Globus pallidus (tissue), 1 donor: ENCODE measurements at regions not wholly inside any gene's neighbourhood (a gene's known extent, or its start where the extent isn't known, plus 50 kb on each side); places are given as distances from the start of the nearest gene placed in this dataset.
"Not testable (repeated sequence)": the region's sequence is repeated elsewhere in the genome, so short reads cannot be mapped to it uniquely, and the experiment has no call there.

Experiments
- DNase-seq: peaks from one replicate; pipeline ENCODE4 v3.0.0-alpha.2; 2015; ENCODE audit warnings: low spot score

DNA sequence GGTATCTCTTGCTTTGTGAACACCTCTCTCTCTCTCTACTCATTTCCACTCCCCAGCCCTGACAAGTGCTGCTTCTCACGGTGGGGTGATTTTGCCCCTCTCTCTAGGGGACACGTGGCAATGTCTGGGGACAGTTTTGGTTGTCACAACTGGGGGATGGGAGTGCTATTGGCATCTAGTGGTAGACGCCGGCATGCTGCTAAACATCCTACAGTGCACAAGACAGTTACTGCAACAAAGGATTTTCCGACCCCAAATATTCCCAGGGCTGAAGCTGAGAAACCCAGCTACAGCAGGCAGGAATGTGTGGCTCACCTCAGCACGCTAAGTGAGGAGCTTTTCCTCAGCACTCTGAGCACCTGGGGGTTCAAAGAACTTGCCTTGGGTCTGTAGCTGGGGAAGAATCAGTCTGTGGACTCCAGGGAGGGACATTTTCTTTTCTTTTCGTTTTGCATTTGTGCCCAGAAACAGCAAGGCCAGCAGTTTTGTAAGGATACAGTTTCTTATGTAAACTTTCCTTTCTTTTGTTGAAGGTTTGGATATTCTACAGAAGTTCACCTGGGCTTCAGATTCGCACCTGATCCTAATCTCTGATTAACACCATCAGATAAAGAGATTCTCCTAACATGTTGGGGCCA lies 246.9 kb upstream of the ZFP64 start:
- no peak for DNase-seq

DNA sequence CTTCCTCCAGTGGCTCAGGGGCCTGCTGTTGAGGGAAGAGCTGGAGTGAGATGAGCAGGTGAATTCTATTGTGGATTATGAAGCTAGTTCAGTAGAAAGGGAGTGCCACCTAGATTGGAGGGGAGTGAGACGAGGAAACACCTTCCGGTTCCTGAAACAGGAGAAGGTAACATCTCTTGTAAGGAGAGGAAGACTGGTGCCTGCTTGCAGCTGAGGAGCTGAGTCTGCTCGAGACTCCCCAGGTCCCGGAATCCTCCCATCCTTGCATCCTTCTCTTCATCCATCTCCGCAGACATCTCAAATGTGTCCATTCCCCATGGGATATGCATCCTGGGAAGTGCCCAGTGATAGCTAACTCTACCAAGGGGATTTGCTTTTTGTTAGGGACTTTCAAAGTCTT lies 242.9 kb upstream of the ZFP64 start:
- DNase-seq, result no peak

- no peak for DNase-seq
Measured at GRCh38 chr20:52434041-52434425, 242.5 kb upstream of the ZFP64 start.

DNA sequence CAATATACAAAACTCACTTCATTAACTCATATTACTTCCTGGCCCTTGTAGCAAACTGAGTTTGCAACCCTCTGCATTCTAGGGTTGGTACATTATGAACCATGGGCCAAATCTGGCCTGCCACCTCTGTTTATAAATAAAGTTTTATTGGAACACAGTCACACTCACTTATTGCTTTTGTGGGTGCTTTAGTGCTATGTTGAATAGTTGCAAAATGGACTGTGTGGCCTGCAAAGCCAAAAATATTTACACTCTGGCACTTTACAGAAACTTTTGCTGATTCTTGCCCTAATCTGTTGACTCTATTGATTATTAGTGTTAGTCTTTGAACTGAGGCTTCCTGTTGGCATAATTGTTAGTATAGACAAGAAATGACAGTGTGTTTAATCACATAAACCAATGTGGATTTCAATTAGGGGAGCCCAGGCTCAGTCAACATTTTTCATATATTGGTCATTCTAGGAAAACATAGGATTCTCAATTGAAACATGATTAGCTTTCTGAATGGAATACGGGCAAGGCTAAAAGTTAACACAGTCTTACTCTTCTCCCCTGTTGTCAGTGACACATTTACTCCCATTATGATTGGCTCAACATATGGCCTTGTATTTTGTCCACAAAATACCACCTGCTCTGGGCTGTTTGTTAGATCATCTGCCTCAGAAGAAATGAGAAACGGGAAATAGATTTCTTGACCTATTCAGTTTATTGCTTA lies 241.9 kb upstream of the ZFP64 start:
- DNase-seq, result no peak

- DNase-seq, result no peak
Measured at GRCh38 chr20:52432740-52433139, 241.2 kb upstream of the ZFP64 start.

GRCh38 chr20:52429029-52429428 lies 237.4 kb upstream of the ZFP64 start:
- no peak for DNase-seq

GRCh38 chr20:52427960-52428359 lies 236.4 kb upstream of the ZFP64 start:
- no peak for DNase-seq

DNA sequence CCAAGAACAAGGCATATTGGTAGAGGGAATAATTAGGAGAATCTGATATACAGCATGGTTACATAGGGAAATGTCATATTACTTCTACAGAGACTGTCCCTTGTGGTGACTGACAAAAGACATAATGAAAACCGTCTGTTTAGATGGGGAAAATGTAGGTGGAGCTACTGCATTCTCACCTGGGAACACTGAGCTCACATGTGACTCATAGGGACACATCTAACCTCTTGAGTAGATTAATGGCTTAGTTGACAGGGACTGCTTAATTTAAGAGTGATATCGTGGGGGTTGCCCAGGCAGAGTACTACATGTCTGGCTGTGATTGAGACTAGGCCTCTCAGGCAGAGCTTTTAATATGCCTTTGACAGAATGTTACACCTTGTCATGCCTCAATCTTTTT lies 235.3 kb upstream of the ZFP64 start:
- no peak for DNase-seq

DNA sequence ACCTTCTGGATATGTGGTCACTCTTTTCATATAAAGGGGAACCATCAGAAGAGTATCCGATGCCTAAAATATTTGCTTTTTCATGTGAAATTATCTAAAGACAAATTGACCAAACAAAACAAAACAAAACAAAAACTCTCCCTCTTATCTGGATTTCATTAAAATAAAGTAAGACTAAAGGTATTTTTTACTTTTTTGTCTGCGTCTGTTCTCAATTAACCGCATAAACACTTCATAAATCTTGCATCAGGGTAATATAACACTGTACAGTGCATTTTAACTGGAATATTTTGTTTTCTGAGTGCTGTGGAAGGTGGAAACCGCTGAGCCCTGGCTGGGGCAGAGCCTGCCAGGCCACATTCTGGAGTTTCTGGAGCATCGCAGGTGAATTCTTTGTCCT lies 234.1 kb upstream of the ZFP64 start:
- no peak for DNase-seq

DNA sequence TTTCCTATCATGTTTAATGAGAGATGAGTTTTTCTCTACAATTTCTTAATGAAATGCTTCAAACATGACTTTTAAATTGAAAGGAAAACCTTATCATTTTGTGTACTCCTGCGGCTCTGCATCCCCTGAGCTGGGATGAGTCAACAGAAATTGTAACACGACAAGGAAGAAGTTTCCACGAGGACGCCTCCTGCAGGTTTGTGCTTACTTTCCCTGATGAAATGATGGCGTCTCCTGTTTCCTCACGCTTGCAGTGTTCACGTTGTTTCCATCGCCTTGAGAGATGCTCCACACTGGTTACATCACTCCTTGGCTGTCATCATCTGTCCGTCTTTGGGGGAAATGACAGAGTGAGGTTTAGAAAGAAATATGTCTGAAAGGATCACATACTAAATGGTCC lies 233.7 kb upstream of the ZFP64 start:
- no peak for DNase-seq

GRCh38 chr20:52424357-52424942 lies 232.9 kb upstream of the ZFP64 start:
- not testable (repeated sequence) for DNase-seq

GRCh38 chr20:52423536-52424140 lies 232.1 kb upstream of the ZFP64 start:
- DNase-seq, result not testable (repeated sequence)

GRCh38 chr20:52422574-52423336 lies 231.2 kb upstream of the ZFP64 start:
- DNase-seq, result no peak

GRCh38 chr20:52420805-52421204 lies 229.2 kb upstream of the ZFP64 start:
- DNase-seq, result no peak

DNA sequence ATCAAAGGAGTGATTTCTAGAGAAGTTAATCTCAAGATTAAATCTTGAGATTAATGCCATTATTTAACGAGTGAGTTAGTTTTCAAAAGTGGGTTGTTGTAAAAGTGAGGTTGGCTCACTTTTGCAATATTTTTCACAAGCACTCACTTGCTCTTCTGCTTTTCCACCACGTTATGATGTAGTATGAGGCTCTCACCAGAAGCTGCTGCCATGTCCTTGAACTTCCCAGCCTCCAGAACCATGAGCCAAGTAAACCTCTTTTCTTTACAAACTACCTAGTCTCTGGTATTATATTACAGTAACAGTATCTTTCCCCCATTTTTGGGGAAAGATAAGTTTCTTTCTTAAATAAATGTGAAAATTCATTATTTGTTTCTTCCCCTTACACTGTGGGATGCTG lies 227.6 kb upstream of the ZFP64 start:
- DNase-seq, result no peak

DNA sequence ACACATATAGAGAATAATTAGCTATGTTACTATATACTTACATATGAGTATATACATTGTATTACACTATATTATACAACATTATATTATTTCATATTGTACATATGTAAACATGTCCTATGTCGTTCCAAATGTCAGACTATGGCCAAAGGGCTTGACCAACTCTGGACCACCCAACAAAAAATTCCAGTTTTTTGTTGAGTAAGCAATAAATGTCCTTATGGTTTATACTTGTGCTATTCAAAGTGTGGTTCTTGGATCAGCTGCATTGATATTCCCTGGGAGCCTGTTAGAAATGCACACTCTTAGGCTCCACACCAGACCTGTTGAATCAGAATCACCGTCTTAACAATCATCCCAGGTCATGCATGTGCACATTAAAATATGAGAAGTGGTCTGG lies 225.4 kb upstream of the ZFP64 start:
- DNase-seq, result no peak

- no peak for DNase-seq
Measured at GRCh38 chr20:52411611-52412010, 220.0 kb upstream of the ZFP64 start.

GRCh38 chr20:52410731-52411234 lies 219.2 kb upstream of the ZFP64 start:
- no peak for DNase-seq

- DNase-seq, result no peak
Measured at GRCh38 chr20:52410182-52410647, 218.6 kb upstream of the ZFP64 start.

DNA sequence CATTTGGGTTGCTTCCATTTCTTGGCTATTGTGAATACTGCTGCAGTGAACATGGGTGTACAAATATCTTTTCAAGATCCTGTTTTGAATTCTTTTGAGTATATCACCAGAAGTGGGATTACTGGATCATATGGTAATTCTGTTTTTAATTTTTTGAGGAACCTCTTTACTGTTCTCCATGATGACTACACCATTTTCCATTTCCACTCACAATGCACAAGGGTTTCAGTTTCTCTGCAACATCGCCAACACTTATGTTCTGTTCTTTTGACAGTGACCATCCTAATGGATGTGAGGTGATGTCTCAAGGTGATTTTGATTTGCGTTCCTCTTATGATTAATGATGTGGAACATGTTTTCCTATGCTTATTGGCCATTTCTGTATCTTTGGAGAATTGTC lies 214.4 kb upstream of the ZFP64 start:
- no peak for DNase-seq

DNA sequence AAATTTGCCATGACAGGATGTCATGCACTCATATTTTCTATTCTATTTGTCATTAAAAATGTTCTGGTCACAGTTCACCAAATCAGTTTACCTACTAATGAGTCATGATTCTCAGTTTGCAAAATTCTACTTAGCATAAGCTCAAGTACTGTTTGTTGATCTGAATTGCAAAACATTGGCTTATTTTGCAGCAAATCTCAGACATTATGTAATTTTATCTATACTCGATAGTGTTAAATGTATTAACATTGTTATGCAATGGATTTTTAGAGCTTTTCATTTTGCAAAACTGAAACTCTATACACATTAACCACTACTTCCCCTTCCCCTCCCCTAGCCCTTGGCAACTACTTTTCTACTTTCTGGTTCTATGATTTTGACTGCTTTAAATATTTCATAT lies 213.8 kb upstream of the ZFP64 start:
- DNase-seq, result no peak

GRCh38 chr20:52404671-52405070 lies 213.1 kb upstream of the ZFP64 start:
- no peak for DNase-seq
